D341Med (cell line): ENCODE measurements at regions not wholly inside any gene's neighbourhood (a gene's known extent, or its start where the extent isn't known, plus 50 kb on each side); places are given as distances from the start of the nearest gene placed in this dataset.
A peak's percentile ranks its signal among the peaks of the same experiment; 100 is the strongest.
"Not testable (repeated sequence)": the region's sequence is repeated elsewhere in the genome, so short reads cannot be mapped to it uniquely, and the experiment has no call there.

ENCODE experiments used
- DNase-seq: peaks from one replicate; pipeline ENCODE4 v3.0.0; 2012; ENCODE audit warnings: low spot score

DNA sequence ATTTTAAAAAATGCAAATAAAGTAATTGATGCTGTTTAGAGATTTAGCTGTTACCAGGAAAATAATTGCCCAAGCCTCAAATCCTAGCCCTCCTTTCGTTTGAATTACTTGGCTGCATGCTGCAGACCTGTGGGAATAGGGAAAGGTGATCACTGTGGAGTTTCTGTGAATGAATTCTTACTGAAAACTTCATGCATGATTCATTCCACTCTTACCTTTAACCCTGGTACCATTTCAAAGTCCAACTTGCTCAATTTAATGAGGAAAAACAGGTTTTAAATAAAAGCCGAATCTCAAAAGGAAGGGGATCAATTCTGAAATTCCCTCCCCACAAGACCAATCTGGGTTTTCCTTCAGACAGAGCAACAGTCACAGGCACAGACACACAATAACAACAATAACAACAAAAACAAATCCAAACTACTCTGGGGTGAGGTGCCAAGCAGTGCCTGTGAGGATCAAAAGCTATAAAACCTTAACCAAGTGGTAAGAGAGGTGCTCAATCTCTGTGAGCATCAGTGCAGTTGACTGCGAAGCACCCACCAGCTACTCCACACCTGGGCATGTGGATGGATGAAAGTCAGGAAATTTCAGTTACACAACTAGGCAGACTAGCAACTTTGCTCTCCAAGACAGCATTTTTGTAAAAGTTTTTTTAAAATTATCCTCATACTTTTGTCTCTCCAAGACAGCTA is 200.8 kb downstream of the CNTN3 start:
- DNase-seq: no peak

DNA sequence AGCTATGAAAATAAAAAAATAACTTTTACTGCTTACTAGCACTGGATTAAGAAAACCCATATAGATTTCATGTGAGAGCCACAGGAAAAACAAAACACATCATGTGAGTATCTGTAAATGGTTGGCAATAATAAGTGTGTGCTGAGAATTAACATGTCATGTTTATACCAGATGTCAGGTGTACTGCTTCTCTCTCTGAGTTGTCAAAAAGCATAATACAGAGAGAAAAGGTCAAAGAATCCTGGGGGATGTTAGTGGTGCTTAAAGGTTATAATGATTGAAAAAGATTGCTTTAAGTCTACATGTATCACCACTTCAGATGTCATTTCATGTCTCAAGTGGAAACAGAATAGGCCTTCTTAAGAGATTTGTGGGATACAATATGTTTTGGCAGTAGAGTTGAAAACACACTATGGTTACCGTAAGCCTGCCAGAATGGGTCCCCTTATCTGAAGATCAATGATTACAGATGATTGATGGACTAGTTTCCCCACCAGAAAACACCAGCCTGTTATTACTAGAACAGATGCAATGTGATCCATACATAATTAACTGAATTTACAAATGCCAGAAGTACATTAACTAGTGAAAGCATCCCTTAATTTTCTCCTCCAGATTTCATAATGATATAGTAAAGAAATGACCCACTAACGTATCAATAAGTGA is 204.1 kb downstream of the CNTN3 start:
- no peak for DNase-seq

DNA sequence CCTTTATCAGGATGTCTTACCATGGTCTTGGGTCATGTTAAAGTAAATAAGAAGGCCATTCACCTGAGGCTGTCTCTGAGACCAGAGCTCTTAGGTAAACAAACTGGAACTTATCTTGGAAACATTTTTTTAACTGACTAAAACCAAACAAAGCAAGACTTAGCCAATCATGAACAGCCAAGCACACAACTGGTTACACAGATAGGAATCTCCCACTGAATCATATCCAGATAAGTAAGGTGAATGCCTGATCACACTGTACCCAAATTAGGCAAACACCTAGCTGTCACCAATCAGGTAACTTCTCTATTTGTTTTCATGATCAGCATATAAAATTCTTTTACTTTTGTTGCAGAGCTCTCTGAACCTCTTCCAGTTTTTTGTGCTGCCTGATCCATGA is 205.4 kb downstream of the CNTN3 start:
- DNase-seq: no peak

DNA sequence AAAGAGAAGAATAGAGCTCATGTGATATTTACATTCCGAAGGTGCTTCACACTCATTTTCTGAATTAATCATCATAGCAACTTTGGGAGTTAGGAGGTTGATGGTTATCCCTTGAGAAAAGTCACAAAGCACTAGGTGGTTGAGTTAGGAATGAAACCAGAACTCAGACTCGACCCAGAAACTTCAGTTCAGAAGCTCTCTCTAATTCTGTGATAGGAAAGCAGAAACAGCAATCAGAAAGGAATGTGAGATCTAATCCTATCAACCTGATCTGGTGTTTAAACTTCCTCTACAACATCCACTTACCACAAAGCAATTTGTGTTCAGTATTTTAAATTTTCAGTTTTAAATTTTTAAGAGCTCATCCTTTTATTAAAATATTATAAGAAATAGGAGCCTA is 211.2 kb downstream of the CNTN3 start:
- DNase-seq: no peak

DNA sequence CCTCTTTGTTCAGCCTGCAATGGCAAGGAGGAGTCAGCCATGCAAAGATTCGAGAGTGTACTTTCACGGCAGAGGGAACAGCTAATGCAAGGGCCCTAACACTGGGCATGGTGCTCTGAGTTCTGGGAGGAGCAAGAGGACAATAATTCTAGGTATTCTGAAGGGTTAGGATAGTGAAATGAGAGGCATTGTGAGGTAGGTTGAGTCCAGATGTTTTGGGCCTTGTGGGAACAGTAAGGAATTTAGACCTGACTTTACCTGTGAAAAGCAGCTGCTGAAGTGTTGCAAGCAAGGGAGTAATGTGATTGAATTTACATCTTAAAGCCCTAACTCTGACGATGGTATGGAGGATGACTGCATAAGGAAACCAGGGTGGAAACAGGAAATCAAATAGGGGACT is 211.6 kb downstream of the CNTN3 start:
- no peak for DNase-seq

DNA sequence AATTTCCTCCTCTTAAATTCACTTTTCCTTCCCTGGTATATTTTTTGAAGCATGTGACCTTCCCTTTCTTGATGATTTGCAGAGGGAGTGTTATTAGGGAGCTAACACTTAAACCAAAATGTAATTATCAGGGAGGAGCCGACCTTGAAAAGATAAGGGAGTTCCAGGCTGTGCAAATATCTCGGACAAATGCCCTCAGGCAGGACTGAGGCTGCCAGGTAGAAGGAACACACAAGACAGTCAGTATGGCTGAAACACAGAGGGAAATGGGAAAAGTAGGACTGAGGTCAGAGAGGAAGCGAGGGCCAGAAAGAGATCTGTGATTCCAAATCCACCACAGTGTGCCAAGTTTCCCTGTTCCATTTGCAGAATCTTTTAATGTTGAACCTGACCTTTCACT is 221.0 kb downstream of the CNTN3 start:
- no peak for DNase-seq

DNA sequence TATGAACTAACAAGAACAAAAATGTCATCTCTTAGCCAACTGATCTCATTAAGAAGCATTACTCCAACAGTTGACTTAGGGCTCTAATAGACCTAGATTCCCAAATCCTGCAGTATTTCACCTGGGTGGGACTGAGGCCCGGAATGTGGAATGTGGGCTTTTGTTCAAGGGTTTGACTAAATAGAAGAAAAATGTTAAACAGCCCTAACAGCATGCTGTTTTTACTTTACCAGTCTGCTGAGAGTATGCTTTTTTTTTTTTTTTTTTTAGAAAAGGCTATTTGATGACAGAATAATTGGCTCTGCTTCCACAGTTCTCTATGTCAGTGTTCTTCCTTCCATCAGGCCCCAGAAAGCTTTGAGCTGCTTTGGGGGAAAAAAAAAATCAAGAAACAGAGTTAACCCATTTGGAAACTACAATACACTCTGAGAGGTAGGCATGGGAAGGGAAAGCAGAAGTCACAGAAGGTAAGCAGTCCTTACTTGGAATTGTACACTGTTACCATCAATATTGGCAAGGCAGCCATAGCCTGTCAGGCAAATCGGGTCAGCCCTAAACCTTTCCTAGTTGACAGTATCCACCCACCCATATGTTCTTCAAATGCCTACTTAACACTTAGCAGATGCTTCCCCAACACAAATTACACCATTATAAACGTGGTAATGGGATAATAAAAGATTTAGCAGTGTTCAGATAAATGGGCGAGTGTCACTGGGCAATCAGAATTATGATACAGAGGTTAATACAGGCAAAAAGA is 224.2 kb downstream of the CNTN3 start:
- DNase-seq: peak; percentile 60

DNA sequence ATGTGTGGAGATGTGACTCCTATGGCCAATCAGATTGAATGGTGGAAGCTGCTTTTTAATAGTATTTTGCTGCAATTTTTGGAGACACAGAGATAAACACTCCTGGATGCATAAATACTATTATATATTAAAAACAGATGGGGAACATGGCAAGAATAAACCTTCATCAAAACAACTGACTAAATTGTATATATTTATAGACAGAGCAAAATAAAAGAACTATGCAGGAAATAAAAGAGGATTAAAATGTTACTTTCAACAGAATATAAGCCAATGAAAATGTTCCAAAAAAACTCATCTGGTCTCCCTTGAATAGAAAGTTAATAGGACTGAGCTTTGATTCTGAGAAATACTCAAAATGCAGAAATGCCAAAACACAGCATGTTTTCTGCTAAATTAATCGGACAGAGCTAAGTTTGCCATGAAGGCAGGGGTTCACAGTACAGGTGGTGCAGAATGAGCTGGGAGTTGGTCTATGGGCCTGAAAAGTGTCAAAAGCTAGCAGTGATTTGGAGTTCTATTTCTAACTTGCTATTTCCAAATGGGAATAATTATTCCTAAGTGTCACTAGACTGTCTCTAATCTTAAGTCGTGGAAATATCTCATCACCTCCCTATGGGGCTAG is 227.2 kb downstream of the CNTN3 start:
- no peak for DNase-seq

DNA sequence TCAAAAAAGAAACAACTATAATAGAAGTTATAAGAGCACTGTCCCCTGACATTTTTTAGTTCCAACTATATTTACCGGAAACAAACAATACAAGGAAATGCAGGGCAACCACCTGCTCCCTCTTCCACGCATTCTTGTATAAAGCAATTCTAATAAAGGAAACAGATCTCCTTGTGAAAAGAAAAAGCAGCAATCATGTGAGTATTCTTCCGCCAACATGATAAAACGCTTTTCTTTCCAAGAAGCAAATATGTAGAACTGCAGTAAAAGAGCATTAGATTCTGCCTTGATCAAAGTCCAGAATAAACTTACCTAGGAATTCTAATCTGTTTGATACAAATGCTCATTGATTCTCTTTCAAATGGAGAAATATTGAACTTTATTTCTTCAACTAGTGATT is 230.3 kb downstream of the CNTN3 start:
- DNase-seq: no peak

DNA sequence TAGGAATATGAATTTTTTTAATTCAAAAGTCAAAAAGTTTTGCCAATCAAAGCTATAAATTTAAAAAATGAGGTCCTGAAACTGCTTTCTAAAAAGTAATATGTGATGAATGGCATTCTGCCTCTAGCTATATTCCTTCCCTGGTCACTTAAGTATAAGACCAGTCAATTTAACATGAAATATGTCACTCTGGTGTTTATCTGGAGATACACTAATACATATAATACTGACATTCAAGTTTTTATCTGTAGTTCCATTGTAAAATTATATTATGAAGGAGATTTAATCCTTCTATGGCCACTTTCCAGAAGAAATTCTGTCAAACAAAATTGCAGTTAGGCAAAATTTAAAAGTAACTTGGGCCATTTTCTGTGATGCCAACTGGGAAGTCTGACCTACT is 236.8 kb downstream of the CNTN3 start:
- no peak for DNase-seq

DNA sequence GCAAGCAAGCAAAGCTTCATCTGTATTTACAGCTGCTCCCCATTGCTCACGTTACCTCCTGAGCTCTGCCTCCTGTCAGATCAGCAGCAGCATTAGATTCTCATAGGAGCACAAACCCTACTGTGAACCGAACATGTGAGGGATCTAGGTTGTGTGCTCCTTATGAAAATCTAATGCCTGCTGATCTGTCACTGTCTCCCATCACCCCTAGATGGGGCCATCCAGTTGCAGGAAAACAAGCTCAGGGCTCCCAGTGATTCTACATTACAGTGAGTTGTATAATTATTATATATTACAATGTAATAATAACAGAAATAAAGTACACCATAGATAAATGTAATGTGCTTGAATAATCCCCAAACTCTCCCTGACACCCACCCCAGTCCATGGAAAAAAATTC is 238.1 kb downstream of the CNTN3 start:
- not testable (repeated sequence) for DNase-seq

DNA sequence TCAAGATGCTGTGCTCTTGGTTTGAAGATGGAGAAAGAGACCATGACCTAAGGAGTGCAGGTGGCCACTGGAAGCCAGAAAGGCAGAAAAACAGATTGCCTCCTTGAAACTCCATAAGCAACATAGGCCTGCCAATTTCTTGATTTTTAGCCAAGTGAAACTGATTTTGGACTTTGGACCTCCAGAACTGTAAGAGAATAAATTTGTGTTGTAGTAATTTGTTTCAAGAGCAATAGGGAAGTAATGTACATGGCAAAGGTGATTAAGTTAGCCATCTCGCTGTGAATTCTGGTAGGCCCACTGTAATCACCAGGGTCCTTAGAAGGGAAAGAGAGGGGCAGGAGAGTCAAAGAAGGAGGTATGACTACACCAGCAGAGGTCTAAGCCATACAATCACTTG is 238.8 kb downstream of the CNTN3 start:
- no peak for DNase-seq

DNA sequence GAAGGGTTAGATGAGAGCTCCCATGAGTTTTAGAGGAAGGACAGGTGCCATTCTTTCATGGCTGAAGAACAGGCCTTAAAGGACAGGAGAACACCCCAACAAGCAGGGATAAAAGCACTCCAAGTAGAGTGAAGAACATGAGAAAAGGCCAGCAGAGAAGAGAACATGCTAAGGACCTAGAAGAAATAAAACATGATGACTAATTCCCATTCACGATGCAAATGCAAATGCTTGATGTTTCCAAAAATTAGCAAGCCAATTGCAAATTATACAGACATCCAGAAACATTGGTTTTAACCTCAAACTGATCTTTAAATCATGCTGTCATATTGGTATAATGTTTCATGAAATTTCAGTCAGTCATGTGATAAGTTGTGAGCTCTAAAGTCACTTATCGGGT is 241.7 kb downstream of the CNTN3 start:
- DNase-seq: no peak

DNA sequence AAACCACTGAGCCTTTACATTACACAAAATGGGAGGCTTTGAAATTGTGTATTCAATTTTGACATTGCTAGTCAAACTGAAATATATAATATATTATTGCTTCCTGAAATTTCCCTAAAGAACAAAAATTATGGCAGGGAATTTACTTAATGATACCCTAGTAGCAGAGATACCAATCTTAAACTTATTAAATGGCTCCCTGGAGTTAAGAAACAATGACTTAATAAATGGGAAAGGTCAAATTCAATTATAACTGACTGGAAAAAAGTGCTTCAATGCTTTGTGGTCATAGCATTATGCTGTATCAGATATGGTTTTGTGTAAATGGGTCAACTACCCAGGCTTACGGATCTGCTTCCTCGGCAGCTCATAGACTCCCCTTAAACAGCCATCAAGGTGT is 244.1 kb downstream of the CNTN3 start:
- DNase-seq: no peak

DNA sequence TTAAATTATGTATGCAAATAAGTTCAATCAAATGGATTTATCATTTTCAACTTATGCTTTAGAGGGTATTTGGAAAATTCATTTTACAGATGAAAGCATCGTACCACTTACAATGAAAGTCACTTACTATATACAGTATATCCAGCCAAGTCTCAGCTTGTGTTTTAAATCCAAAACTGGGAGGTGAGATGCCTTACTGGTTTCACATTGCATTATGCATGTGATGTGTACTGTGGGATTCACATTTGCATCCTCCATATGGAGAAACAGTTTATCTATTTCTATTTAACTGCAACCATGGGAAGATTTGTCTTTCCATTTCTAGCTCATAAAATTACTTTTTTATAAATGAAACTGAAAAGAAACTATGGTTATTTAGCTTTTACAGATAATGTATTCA is 248.1 kb downstream of the CNTN3 start:
- no peak for DNase-seq

DNA sequence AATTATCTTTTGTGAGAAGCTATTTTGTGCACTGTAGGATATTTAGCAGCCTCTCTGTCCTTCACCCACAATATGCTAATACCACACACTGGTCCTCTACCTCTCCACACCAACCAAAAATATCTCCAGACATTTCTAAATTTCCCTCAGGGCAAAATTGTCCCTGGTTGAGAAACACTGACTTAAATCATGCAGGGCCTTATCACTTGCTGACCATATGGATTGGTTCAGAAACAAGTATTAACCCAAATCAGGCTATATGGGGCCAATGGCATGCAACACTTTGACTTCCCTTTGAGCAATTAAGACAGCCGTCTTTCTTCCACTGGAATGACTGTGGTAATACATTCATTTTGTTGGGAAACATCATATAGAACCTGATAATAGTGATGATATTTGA is 251.1 kb downstream of the CNTN3 start:
- no peak for DNase-seq

DNA sequence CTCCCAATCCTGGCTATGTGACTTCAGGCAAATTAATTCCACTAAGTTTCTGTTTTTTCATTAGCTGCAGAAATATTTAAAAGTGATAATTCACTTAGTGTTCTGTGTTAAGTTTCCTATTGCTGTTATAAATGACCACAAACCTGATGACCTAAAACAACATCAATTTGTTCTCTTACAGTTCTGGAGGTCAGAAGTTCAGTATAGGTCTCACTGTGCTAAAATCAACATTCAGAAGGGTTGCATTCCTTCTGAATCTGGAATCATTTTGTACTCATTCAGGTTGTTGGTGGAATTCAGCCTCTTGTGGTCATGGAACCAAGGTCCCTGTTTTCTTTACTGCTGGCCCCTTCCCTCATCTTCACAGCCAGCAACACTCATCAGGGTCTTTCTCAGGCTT is 254.1 kb downstream of the CNTN3 start:
- no peak for DNase-seq

DNA sequence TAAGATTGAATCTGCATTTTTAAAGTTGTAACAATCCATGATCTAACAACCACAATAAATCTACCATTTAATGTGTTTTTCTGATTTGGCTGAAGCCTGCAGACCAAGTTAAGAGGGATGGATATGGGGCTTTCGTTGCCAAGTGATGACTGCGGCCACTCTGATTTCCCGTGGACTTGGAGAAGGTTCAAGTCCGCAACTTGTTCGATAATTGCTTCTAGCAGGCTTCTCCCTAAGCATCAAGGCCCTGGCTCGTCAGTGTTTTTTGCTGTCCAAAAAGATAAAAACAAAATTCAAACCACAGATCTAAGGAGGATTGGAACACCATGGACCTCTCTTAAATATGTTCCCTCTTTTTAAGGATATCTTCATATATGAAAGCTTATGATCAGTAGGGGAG is 256.6 kb downstream of the CNTN3 start:
- no peak for DNase-seq

DNA sequence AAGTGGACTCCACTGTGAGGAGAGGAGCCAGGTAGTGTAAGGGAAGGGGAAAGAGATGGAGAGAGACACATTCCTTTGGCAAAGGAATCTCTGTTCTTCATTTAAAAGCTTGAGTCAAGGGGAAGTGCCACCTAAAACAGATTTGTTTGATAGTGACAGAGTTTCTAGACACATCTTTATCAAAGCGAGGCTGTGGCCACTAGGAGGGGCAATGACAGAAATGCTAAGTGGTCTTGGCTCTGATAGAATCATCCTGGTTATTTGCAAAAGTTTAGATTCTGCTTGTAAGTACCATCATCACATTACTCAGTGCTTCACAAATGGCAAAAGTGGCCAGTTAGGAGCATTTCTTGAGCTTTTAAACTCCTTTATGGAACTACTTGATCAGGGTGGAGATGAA is 261.4 kb downstream of the CNTN3 start:
- no peak for DNase-seq

DNA sequence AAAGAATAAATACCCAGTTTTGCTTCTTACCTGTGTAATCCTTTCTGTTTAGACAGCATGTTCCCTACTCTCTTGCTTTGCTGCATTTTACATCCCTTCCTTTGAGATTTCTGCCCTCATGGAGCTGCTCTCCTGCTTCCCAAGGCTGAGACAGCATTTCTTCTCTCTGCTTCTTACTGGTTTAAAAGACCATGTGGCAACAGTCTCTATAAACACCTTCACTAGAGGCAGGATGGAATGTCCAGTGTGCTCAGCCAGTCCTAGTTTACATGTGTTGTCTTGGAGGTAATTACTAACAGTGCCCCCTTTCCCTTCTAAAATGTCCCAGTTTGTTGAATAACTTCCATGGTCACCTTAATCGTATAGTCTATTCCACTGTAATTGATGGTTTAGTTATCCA is 262.3 kb downstream of the CNTN3 start:
- no peak for DNase-seq

DNA sequence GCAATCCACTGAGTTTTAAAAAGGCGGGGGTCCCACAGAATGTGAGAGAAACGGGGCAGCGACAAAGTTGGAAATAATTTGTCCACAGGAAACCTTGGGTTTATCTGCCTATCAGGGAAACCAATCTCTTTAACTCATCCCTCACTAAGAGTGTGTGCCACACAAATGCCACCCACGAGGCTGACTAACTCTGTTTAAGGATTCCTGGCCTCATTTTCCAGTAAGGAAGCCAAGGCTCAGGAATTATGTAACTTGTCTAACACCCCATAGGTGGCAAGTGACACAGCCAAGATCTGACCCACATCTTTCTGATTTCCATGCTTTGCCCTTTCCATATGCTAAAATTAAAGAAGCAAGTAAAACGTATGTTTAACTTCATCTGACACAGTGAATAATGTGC is 263.2 kb downstream of the CNTN3 start:
- DNase-seq: no peak

DNA sequence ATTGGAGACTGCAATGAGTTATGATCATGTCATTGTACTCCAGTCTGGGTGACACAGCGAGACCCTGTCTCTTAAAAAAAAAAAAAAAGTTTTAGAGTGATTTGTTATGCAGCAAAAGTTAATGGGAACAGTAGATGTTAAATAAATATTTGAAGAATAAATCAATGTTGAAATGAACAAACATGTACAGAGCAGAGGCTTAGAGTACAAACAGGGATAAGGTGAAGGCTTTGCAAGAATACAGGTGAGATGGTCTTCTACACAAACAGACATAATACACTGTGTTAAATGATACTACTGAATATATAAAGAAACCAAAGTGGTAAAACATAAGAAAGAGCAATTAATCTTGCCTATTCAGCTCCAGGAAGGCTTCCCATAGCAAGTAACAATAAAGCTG is 265.4 kb downstream of the CNTN3 start:
- DNase-seq: no peak
